ENCODE measurements at regions not wholly inside any gene's neighbourhood (a gene's known extent, or its start where the extent isn't known, plus 50 kb on each side); places are given as distances from the start of the nearest gene placed in this dataset.

DNA sequence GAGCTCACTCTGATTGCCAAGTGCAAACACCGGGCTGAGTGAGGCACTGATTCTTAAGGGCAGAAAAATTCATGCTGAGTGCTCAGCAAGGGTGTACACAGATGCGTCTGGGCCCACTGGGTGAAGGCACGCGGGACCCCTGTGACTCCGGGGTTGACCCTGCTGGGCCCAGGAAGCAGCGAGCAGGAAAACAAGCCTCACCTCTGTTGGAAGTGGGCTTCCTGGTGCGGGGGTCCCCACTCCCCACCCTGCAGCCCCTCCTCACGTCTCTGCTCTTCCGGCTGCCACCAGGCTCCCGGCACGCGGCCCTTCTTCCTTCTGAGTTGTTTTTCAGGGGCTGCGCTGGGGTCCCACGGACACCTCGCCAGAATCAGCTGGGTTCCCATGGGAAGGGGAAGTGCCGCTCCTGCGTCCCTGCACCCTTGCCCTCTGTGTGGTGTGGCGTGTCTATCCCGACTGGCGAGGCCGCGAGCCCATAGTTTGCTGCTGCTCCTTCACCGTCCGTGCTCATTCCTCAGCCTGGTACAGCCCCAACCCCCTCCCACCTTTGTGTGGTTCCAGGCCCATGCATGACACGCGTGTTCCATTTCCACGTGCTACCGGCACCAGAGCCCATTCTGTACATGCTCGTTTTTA, 80.6 kb upstream of the BHLHE23 start:
- DNase-seq (ENCODE audit: low spot score) = no peak

DNA sequence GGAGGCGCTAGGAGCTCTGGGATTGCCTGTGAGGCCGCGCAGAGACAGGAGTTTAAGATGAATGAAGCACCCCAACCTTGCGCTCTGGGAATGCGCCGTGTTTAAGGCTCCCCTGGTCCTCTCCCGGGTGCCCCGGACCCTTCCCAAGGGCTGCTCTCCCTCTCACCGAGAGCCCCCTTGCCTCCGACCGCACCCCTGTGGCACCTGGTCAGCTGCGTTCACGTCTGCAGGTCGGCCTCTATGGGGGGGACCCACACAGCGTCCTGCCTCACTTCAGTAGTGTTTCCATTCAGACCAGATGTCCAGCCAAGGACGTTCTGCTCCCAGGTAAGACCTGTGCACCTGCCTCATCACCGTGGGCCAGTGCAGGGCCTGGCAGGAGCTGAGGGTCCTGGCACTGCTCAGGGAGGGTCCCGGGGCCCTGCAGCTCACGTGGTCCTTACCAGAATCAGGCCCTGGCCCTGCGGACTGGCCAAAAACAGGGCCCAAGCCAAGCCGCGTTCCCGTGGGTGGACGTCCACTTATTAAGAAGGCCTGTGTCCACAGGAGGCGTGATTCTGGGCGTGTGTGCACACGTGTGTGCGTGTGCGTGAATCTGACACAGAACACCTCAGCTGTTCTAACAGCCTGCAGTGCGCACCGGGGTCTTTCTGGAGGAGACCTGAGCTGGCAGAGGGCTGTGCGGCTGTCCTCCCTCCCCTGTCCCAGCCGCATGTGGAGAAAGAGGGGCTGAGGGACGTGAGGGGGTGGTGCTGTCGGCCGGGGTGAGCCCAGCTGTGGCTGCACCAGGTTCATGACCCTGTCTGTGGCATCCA, 79.9 kb upstream of the BHLHE23 start:
- no peak for DNase-seq (ENCODE audit: low spot score)

DNA sequence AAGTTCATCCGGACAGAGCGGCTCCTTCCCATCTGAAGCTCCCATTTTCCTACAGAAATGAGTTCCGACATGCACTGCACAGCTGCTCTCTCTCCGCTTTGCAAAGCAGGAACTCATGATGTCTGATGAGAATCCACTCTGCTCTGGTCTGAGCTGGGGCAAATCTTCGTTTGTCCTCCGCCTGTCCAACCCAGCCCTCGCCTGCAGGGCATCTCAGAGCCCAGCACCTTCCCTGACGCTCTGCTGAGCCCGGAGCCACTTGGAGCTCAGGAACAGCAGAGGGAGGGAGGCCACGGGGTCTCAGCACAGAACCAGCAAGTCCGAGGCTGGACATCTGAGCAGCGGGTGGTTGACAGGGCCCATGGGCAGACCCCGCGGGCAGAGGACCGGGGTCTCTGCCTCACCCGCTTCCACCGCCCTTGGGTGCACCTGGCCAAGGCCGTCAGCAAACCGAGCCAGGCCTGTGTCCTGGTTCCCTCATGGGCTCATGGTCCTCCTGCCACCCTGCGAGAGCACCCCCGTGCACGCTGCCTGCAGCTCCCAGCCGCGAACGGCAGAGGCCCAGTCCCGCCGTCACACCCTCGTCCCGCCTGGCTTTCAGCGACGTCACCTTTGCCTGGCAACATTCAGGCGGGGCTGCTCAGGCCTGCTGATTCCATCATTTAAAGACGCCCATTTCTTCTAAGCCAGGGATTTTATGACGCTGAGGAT, 78.5 kb upstream of the BHLHE23 start:
- no peak for DNase-seq (ENCODE audit: low spot score)

- DNase-seq (ENCODE audit: low spot score) = no peak
These were observed 77.8 kb upstream of the BHLHE23 start for GRCh38 chr20:63084563-63084927.

GRCh38 chr20:63083831-63084562, 77.2 kb upstream of the BHLHE23 start:
- no peak for DNase-seq (ENCODE audit: low spot score)

GRCh38 chr20:63082939-63083735, 76.4 kb upstream of the BHLHE23 start:
- no peak for DNase-seq (ENCODE audit: low spot score)

DNA sequence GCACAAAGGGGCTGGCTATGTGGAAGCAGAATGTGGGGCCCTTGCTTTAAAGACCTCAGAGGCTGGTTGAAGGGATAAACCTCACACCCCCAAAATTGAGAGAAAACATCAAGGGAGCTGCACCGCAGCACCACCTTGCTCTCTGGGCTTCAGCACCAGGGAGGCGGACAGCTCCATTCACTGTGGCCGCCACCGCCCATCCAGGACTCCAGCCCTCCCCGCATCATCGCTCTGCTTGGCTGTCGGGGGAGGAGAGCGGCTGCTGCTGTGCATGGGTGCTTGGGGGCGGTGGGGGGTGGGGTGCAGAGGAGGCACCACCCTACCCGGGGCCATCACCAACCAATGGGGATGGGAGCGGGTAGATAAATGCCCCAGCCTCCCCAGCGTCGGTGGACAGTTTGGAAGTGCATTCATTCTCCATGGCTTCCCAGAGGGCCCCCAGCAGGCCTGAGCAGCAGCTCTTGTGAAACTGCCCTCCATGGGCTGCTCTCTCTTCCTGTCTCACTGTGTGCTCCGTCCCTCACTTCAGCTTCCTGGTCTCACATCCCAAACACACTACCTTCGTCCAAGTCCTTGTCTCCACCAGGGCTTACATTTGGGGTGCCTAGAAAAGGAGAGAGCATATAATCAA, 75.7 kb upstream of the BHLHE23 start:
- DNase-seq (ENCODE audit: low spot score) = peak; percentile 24

- DNase-seq (ENCODE audit: low spot score) = no peak
These were observed 75.1 kb upstream of the BHLHE23 start for GRCh38 chr20:63081831-63082230.

DNA sequence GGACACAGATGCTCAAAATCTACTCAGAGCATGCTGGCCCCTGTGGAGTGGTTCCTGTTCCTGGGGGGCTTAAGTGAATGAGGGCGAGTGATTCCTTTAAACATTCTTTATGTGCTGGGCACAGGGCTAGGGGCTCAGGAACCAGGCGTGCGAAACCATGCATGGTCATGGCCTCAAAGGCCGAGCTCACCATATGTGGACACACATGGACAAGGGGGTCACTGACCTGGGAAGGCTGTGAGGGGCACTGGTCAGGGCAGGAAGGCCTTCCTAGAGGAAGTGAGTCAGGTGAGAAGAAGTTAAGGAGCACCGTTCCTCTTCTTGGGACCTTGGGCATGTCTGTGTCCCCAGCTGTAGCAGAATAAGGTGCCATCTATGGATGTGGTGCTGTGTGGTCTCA, 74.6 kb upstream of the BHLHE23 start:
- DNase-seq (ENCODE audit: low spot score) = no peak

GRCh38 chr20:63080811-63081210, 74.0 kb upstream of the BHLHE23 start:
- DNase-seq (ENCODE audit: low spot score) = no peak

DNA sequence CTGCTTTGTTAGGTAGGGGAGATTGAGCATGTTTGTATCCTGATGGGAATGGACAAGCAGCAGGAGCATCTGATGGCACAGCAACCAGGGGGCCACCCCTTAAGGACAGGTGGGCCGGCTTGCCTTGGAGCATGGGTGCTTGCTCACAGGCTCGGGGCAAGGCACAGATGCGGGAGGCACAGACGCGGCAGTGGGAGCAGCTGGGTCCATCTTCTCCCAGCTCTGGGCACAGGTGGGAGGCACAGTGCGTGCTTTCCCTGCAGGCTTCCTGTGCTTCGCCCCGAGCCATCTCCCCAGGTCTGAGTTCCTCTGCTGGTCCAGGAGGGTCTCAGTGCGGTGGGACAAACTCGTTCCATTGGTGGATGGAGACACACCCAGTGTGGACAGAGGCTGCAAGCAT, 73.6 kb upstream of the BHLHE23 start:
- DNase-seq (ENCODE audit: low spot score) = no peak

DNA sequence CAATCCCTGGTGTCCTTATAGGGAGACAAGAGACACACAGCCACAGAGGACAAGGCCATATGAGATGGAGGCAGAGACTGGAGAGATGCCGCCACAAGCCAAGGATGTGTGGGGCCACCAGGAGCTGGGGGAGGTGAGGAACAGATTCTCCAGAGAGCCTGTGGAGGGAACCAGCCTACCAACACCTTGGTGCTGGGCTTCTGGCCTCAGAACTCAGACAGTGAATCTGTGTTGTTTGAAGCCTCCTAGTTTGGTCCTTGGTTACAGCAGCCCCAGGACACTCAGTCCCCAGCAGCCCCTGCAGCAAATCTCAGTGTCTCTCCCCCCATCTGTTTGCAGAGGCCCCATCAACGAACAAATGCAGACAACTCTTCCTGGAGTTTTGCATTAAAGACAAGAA, 73.2 kb upstream of the BHLHE23 start:
- DNase-seq (ENCODE audit: low spot score) = no peak

GRCh38 chr20:63077705-63078104, 70.9 kb upstream of the BHLHE23 start:
- no peak for DNase-seq (ENCODE audit: low spot score)

- DNase-seq (ENCODE audit: low spot score) = no peak
These were observed 69.7 kb upstream of the BHLHE23 start for GRCh38 chr20:63076421-63076820.

GRCh38 chr20:63074631-63075030, 67.9 kb upstream of the BHLHE23 start:
- DNase-seq (ENCODE audit: low spot score) = no peak

- DNase-seq (ENCODE audit: low spot score) = no peak
These were observed 67.4 kb upstream of the BHLHE23 start for GRCh38 chr20:63074182-63074581.

- DNase-seq (ENCODE audit: low spot score) = no peak
These were observed 66.9 kb upstream of the BHLHE23 start for GRCh38 chr20:63073738-63074065.

GRCh38 chr20:63072991-63073737, 66.4 kb upstream of the BHLHE23 start:
- no peak for DNase-seq (ENCODE audit: low spot score)

- no peak for DNase-seq (ENCODE audit: low spot score)
These were observed 65.5 kb upstream of the BHLHE23 start for GRCh38 chr20:63072231-63072791.

DNA sequence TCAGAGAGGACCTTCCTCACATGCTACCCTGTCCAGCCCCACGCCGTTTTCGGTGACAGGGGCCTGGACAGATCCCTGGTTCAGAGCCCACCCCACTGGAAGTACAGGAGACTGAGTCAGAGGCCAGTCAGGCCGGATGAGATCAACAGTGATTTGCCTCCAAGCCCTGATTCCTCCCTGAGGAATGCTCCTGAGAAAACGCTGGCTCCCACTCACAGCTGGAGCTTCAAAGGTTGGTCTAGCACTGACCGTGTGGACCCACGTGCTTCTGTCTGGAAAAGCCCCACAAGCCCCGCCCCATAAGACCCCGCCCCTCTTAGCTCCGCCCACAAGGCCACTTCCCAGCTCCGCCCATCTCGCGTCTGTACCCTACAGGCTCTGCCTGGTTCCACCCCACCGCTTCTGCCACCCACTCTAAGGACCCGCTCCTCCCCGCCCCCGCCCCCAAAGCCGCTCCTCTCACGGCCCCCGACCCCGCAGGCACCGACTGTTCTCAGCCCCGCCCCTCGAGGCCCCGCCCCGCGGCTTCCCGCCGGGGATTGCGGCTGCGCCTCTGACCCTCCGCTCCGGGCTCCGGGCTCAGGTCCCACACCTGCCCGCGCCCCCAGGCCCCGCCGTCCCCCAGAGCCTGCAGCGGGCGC, 64.9 kb upstream of the BHLHE23 start:
- DNase-seq (ENCODE audit: low spot score) = no peak
